ENCODE measurements at regions not wholly inside any gene's neighbourhood (a gene's known extent, or its start where the extent isn't known, plus 50 kb on each side); places are given as distances from the start of the nearest gene placed in this dataset.

- Histone ChIP-seq H3K9ac (ENCODE audit: low read length) (no peak overlapping the region), H3K9me2 (ENCODE audit: insufficient read depth) (no peaks in the 10 kb centered on the region), H3K4me3 (replicated peaks in 1 of 2; ENCODE audit: low read depth in 1 of 2, low read length in 2 of 2) (no peak overlapping the region), H3K36me3 (ENCODE audit: control insufficient read depth in 1 of 2, insufficient read depth in 2 of 2, low read length in 2 of 2) (no peaks in the 10 kb centered on the region), H2AFZ (ENCODE audit: low read depth, low read length, poor library complexity, severe bottlenecking) (no peak overlapping the region), H4K20me1 (ENCODE audit: insufficient read depth) (no peaks in the 10 kb centered on the region), H3K27me3 (ENCODE audit: insufficient read depth, low read length) (no peaks in the 10 kb centered on the region), H3K9me3 (ENCODE audit: control insufficient read depth in 1 of 2, insufficient read depth in 1 of 2, low read depth in 1 of 2, low read length in 2 of 2) (peaks cover 0 to 9% of the 10 kb centered on the region in 2 experiments; a peak in 1 of 4 replicates), H3K27ac (ENCODE audit: low read depth, low read length) (no peak overlapping the region), H3K79me2 (ENCODE audit: insufficient read depth, low read length) (no peaks in the 10 kb centered on the region), H3K4me2 (ENCODE audit: low read length) (no peak overlapping the region), H3K4me1 (ENCODE audit: control insufficient read depth in 1 of 2, insufficient read depth in 2 of 2, low read length in 2 of 2) (peaks cover 0 to 5% of the 10 kb centered on the region in 2 experiments; a peak in 1 of 4 replicates)
- ChIA-PET CTCF (interaction anchor here (0.9 to 1.2 kb wide), 2 partner anchors 16 to 35 kb away, joined by 3 read pairs; no protein-coding TSS in a partner anchor), POLR2A (no interaction called here), RAD21 (ENCODE audit: low non-redundant PET in 1 of 2, low total read pairs in 2 of 2, uncharacterized antibody in 2 of 2, unreplicated experiment in 2 of 2) (no interaction called here)
- ATAC-seq (no peak), DNase-seq (ENCODE audit: low read depth, low spot score) (no peak)
- no peak for TF ChIP-seq SP1 (IDR thresholded peaks at IDR 0.05; ENCODE audit: low read depth)
- TF ChIP-seq ZBTB33 (IDR thresholded peaks at IDR 0.05; ENCODE audit: extremely low read depth, insufficient replicate concordance, low read length): no peak
- no peak for TF ChIP-seq CEBPB (IDR thresholded peaks at IDR 0.05; ENCODE audit: low read depth)
- no peak for TF ChIP-seq SRF (IDR thresholded peaks at IDR 0.05; ENCODE audit: low read depth)
- BruUV-seq (replicated peaks): no TSS peak
- intact Hi-C loops (cut with micrococcal nuclease): no loop called here
These were observed 134.5 kb upstream of the FOXF1 start for GRCh38 chr16:86375851-86376250.

GRCh38 chr16:86376837-86377236 is 133.5 kb upstream of the FOXF1 start:
- peaks cover 0 to 9% of the 10 kb centered on the region in 2 experiments; a peak in 1 of 4 replicates for H3K9me3 ChIP-seq (ENCODE audit: control insufficient read depth in 1 of 2, insufficient read depth in 1 of 2, low read depth in 1 of 2, low read length in 2 of 2)
- H3K27me3 ChIP-seq (ENCODE audit: insufficient read depth, low read length): no peaks in the 10 kb centered on the region
- ChIA-PET RAD21 (ENCODE audit: low non-redundant PET in 1 of 2, low total read pairs in 2 of 2, uncharacterized antibody in 2 of 2, unreplicated experiment in 2 of 2) (no interaction called here), CTCF (no interaction called here), POLR2A (no interaction called here)
- H3K4me2 ChIP-seq (ENCODE audit: low read length): no peak overlapping the region
- H4K20me1 ChIP-seq (ENCODE audit: insufficient read depth): no peaks in the 10 kb centered on the region
- TF ChIP-seq EGR1 (IDR thresholded peaks at IDR 0.05; ENCODE audit: low read depth): no peak
- TF ChIP-seq JUND (IDR thresholded peaks at IDR 0.05): no peak
- no peak for TF ChIP-seq ATF3 (IDR thresholded peaks at IDR 0.05)
- TF ChIP-seq SIN3A (IDR thresholded peaks at IDR 0.05; ENCODE audit: low read depth): no peak
- no peak for TF ChIP-seq ZFX (IDR thresholded peaks at IDR 0.05)
- TF ChIP-seq CBX3 (IDR thresholded peaks at IDR 0.05; ENCODE audit: low read depth): no peak
- no peak overlapping the region for H3K27ac ChIP-seq (ENCODE audit: low read depth, low read length)
- no peaks in the 10 kb centered on the region for H3K36me3 ChIP-seq (ENCODE audit: control insufficient read depth in 1 of 2, insufficient read depth in 2 of 2, low read length in 2 of 2)
- no peaks in the 10 kb centered on the region for H3K9me2 ChIP-seq (ENCODE audit: insufficient read depth)
- ATAC-seq (no peak), DNase-seq (ENCODE audit: low read depth, low spot score) (no peak)
- H3K4me3 ChIP-seq (replicated peaks in 1 of 2; ENCODE audit: low read depth in 1 of 2, low read length in 2 of 2): no peak overlapping the region
- peaks cover 0 to 5% of the 10 kb centered on the region in 2 experiments; a peak in 1 of 4 replicates for H3K4me1 ChIP-seq (ENCODE audit: control insufficient read depth in 1 of 2, insufficient read depth in 2 of 2, low read length in 2 of 2)
- intact Hi-C loops (cut with micrococcal nuclease): no loop called here
- BruUV-seq (replicated peaks): no TSS peak
- no peaks in the 10 kb centered on the region for H3K79me2 ChIP-seq (ENCODE audit: insufficient read depth, low read length)
- no peak overlapping the region for H3K9ac ChIP-seq (ENCODE audit: low read length)
- no peak overlapping the region for H2AFZ ChIP-seq (ENCODE audit: low read depth, low read length, poor library complexity, severe bottlenecking)
